ENCODE measurements at regions not wholly inside any gene's neighbourhood (a gene's known extent, or its start where the extent isn't known, plus 50 kb on each side); places are given as distances from the start of the nearest gene placed in this dataset.

- no peaks in the 10 kb centered on the region for H3K4me1 Mint-ChIP-seq (ENCODE audit: unreplicated experiment)
- DNase-seq (ENCODE audit: extremely low spot score, unreplicated experiment), result no peak
- H3K4me3 Mint-ChIP-seq, result no peak overlapping the region
- no peak for TF ChIP-seq CTCF (conservative IDR thresholded peaks at IDR 0.05)
- H3K36me3 Mint-ChIP-seq, result no peaks in the 10 kb centered on the region
- H3K9me3 Mint-ChIP-seq, result no peaks in the 10 kb centered on the region
- peaks cover 91% of the 10 kb centered on the region for H3K27me3 Mint-ChIP-seq
- no peak overlapping the region for H3K27ac Mint-ChIP-seq
These were observed 195.7 kb downstream of the GPX5 start for GRCh38 chr6:28721372-28721771.

GRCh38 chr6:28724395-28724794 lies 198.7 kb downstream of the GPX5 start:
- Mint-ChIP-seq H3K4me3 (no peak overlapping the region), H3K36me3 (no peaks in the 10 kb centered on the region), H3K27ac (no peak overlapping the region), H3K27me3 (peaks cover 96% of the 10 kb centered on the region), H3K9me3 (no peaks in the 10 kb centered on the region), H3K4me1 (ENCODE audit: unreplicated experiment) (no peaks in the 10 kb centered on the region)
- no peak for DNase-seq (ENCODE audit: extremely low spot score, unreplicated experiment)
- no peak for TF ChIP-seq CTCF (conservative IDR thresholded peaks at IDR 0.05)

DNA sequence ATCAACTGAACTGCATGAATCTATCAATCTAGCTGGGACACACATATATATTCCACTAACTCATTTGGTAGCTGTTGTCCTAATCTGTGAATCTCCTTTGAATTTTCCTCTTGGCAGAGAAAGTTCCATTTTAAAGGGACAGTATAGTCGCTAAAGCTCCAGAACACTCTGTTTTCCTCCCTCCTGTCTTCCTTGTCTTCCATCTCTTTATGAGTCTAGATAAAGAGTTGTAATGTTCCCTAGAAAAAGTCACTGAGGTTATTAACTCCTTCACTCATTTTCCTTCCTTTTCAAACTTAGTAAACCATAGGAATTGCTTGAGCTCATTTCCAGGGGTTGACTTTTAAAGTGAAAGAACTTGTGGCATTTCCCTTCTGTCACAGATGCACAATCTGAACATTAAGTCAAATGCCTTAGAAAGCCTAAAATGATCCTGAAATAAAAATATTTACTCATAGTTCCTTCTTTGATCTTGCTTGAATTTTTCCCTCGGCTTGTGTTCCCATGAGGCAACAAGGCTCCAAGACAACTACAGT lies 198.4 kb downstream of the TRIM27 start:
- peaks cover 98% of the 10 kb centered on the region for H3K27me3 Mint-ChIP-seq
- no peaks in the 10 kb centered on the region for H3K9me3 Mint-ChIP-seq
- no peak for TF ChIP-seq CTCF (conservative IDR thresholded peaks at IDR 0.05)
- H3K27ac Mint-ChIP-seq, result no peak overlapping the region
- no peaks in the 10 kb centered on the region for H3K36me3 Mint-ChIP-seq
- no peak overlapping the region for H3K4me3 Mint-ChIP-seq
- peaks cover 5% of the 10 kb centered on the region for H3K4me1 Mint-ChIP-seq (ENCODE audit: unreplicated experiment)
- no peak for DNase-seq (ENCODE audit: extremely low spot score, unreplicated experiment)

DNA sequence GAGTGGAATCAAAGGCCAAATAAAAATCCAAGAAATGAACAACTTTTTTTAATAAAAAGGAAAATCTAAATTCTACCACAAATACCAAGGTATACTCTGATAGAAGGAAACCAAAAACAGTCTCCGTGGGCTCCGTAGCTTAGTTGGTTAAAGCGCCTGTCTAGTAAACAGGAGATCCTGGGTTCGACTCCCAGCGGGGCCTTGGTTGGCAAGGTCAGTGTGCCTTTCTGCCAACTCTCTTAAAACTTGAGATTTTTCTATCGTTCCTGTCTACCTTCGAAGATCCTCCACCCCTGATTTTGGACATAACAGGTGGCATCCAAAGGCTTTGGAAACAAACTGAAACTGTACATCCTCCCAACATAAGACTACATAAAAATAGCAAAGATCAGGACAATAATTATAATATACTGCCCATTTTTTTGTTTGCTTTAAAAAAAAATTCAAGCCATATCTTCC lies 197.9 kb downstream of the TRIM27 start:
- no peak for DNase-seq (ENCODE audit: extremely low spot score, unreplicated experiment)
- TF ChIP-seq CTCF (conservative IDR thresholded peaks at IDR 0.05), result no peak
- peaks cover 5% of the 10 kb centered on the region for H3K4me1 Mint-ChIP-seq (ENCODE audit: unreplicated experiment)
- no peaks in the 10 kb centered on the region for H3K9me3 Mint-ChIP-seq
- no peak overlapping the region for H3K27ac Mint-ChIP-seq
- no peak overlapping the region for H3K4me3 Mint-ChIP-seq
- H3K36me3 Mint-ChIP-seq, result no peaks in the 10 kb centered on the region
- H3K27me3 Mint-ChIP-seq, result peaks cover 98% of the 10 kb centered on the region

- Mint-ChIP-seq H3K4me3 (no peak overlapping the region), H3K4me1 (ENCODE audit: unreplicated experiment) (peaks cover 5% of the 10 kb centered on the region), H3K27me3 (peaks cover 98% of the 10 kb centered on the region), H3K36me3 (no peaks in the 10 kb centered on the region), H3K9me3 (no peaks in the 10 kb centered on the region), H3K27ac (no peak overlapping the region)
- no peak for DNase-seq (ENCODE audit: extremely low spot score, unreplicated experiment)
- TF ChIP-seq CTCF (conservative IDR thresholded peaks at IDR 0.05), result no peak
These were observed 197.0 kb downstream of the TRIM27 start for GRCh38 chr6:28726569-28727309.

Data from type B pancreatic cell (in vitro differentiated cells).